ENCODE measurements at regions not wholly inside any gene's neighbourhood (a gene's known extent, or its start where the extent isn't known, plus 50 kb on each side); places are given as distances from the start of the nearest gene placed in this dataset.

DNA sequence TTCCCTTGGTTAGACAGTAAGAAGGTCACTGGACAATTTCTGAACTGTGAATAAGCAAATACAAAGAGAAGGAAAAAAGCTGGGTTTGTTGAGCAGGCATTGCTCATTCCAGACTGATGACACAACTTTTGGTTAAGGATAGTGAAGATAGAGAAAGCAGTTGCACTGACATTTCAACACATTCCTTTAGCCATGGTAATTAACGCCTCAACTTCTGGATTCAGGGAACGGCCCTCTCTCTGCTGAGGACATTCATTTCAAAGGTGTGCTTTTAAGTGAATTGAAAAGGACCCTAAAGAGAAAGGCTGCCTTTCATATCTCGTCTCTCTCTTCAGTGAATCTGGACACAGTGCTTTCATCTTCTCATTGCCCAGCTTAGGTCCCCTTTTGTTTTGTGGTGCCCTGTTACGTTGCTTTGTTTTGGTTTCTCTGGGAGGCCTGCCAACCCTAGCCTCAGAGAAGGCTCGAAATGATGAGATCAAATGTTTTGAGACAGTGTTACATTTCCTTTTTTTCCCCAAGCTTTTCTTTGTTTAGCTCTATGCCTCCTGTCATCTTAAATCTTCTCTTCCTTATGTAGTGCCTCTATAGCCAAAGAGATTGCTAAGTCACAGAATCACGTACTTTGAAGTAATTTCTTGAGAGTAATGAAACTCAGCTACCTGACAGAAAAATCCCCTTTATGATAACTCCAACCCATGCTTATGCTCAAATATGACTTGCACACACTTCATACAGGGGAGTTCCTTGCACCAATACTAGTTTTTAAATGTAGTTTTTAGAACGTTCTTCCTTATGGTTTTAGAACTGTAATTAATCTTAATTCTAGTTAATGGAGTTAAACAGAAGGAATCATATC is 94.4 kb upstream of the IFNE start:
- TF ChIP-seq POLR2A (IDR thresholded peaks at IDR 0.05; ENCODE audit: insufficient read depth in 1 of 2, low read depth in 2 of 2, low read length in 2 of 2): no peak
- TF ChIP-seq EP300 (IDR thresholded peaks at IDR 0.05; ENCODE audit: low read depth in 2 of 2, low read length in 2 of 2): no peak
- TF ChIP-seq EP300 (CRISPR knock-in tag; IDR thresholded peaks at IDR 0.05; ENCODE audit: borderline replicate concordance): no peak
- TF ChIP-seq ZBTB20 (CRISPR knock-in tag; IDR thresholded peaks at IDR 0.05; ENCODE audit: borderline replicate concordance, low read depth): no peak
- TF ChIP-seq, protein P1, sequence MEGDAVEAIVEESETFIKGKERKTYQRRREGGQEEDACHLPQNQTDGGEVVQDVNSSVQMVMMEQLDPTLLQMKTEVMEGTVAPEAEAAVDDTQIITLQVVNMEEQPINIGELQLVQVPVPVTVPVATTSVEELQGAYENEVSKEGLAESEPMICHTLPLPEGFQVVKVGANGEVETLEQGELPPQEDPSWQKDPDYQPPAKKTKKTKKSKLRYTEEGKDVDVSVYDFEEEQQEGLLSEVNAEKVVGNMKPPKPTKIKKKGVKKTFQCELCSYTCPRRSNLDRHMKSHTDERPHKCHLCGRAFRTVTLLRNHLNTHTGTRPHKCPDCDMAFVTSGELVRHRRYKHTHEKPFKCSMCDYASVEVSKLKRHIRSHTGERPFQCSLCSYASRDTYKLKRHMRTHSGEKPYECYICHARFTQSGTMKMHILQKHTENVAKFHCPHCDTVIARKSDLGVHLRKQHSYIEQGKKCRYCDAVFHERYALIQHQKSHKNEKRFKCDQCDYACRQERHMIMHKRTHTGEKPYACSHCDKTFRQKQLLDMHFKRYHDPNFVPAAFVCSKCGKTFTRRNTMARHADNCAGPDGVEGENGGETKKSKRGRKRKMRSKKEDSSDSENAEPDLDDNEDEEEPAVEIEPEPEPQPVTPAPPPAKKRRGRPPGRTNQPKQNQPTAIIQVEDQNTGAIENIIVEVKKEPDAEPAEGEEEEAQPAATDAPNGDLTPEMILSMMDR (CRISPR knock-in tag; IDR thresholded peaks at IDR 0.05): no peak
- TF ChIP-seq SIN3A (IDR thresholded peaks at IDR 0.05; ENCODE audit: borderline replicate concordance, low read depth, low read length): no peak
- TF ChIP-seq BORCS8-MEF2B (CRISPR knock-in tag; IDR thresholded peaks at IDR 0.05): no peak
- TF ChIP-seq, protein P2, sequence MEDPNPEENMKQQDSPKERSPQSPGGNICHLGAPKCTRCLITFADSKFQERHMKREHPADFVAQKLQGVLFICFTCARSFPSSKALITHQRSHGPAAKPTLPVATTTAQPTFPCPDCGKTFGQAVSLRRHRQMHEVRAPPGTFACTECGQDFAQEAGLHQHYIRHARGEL (CRISPR knock-in tag; IDR thresholded peaks at IDR 0.05): no peak
- TF ChIP-seq TAF15 (IDR thresholded peaks at IDR 0.05; ENCODE audit: low read depth, low read length, poor library complexity, severe bottlenecking): no peak

All from HepG2 (cell line).